ENCODE measurements at regions not wholly inside any gene's neighbourhood (a gene's known extent, or its start where the extent isn't known, plus 50 kb on each side); places are given as distances from the start of the nearest gene placed in this dataset.

GRCh38 chr9:117526674-117527073, 111.8 kb upstream of the ASTN2 start:
- TF ChIP-seq CTCF (IDR thresholded peaks at IDR 0.05) (no peak), POLR2A (IDR thresholded peaks at IDR 0.05) (no peak)

Measured in lower leg skin (tissue), 3 donors.